CD14-positive monocyte (primary cell): ENCODE measurements at regions not wholly inside any gene's neighbourhood (a gene's known extent, or its start where the extent isn't known, plus 50 kb on each side); places are given as distances from the start of the nearest gene placed in this dataset.

Experiments
- DNase-seq, 3 donors: peaks; one replicate each; pipeline ENCODE4 v3.0.0-alpha.2; 2011 to 2022
- H2AFZ ChIP-seq: 2 replicates; pipeline ENCODE4 v1.6.0; 2012; ENCODE audit warnings: mild to moderate bottlenecking, low read depth, low read length, inconsistent platforms; ENCODE audit not compliant: insufficient read depth, poor library complexity, severe bottlenecking
- H3K27ac ChIP-seq, 2 donors: 1 replicate in 1 of 2; 2 replicates in 1 of 2; pipeline ENCODE4 v1.5.1; 2012 to 2013; ENCODE audit warnings: low read length in 2 of 2, control low read depth in 1 of 2, inconsistent platforms in 1 of 2, low read depth in 1 of 2, mild to moderate bottlenecking in 1 of 2
- H3K27me3 ChIP-seq, 2 donors: one replicate each; pipeline versions ENCODE4 v1.6.0 to v1.6.1; 2011 to 2013; ENCODE audit warnings: low read length in 2 of 2; ENCODE audit not compliant: control insufficient read depth in 2 of 2, insufficient read depth in 2 of 2
- H3K36me3 ChIP-seq, 2 donors: replicated peaks in 1 of 2; 1 replicate in 1 of 2; 2 replicates in 1 of 2; pipeline versions ENCODE4 v1.5.1 to v1.6.1; 2012 to 2013; ENCODE audit warnings: low read length in 2 of 2, control low read depth in 1 of 2, inconsistent platforms in 1 of 2, mild to moderate bottlenecking in 1 of 2; ENCODE audit not compliant: insufficient read depth in 2 of 2, control insufficient read depth in 1 of 2
- H3K4me1 ChIP-seq, 2 donors: 1 replicate in 1 of 2; 2 replicates in 1 of 2; pipeline versions ENCODE4 v1.5.1 to v1.6.1; 2012 to 2013; ENCODE audit warnings: low read length in 2 of 2, control low read depth in 1 of 2, inconsistent platforms in 1 of 2, mild to moderate bottlenecking in 1 of 2, moderate library complexity in 1 of 2; ENCODE audit not compliant: insufficient read depth in 2 of 2, control insufficient read depth in 1 of 2
- H3K4me2 ChIP-seq: replicated peaks from 2 replicates; pipeline ENCODE3; 2012; ENCODE audit warnings: low read length, moderate library complexity, mild to moderate bottlenecking; ENCODE audit not compliant: poor library complexity, severe bottlenecking; ENCODE audit errors: extremely low read depth
- H3K4me3 ChIP-seq, 3 experiments: fragments of 200-600 bp in 1 of 3; sonication (generic) in 1 of 3; replicated peaks in 1 of 3; 1 replicate in 2 of 3; 2 replicates in 1 of 3; pipeline ENCODE4 v1.5.1; 2011 to 2013; ENCODE audit warnings: low read length in 3 of 3, mild to moderate bottlenecking in 3 of 3, control low read depth in 2 of 3, low read depth in 2 of 3, inconsistent platforms in 1 of 3, moderate library complexity in 1 of 3
- H3K79me2 ChIP-seq: 2 replicates; pipeline ENCODE4 v1.6.0; 2012; ENCODE audit warnings: mild to moderate bottlenecking, control low read depth, inconsistent platforms, low read length, moderate library complexity; ENCODE audit not compliant: insufficient read depth
- H3K9ac ChIP-seq: 2 replicates; pipeline ENCODE4 v1.6.0; 2017; ENCODE audit warnings: low read length, mild to moderate bottlenecking; ENCODE audit not compliant: insufficient read depth, poor library complexity, severe bottlenecking
- H3K9me3 ChIP-seq, 2 donors: replicated peaks in 1 of 2; 1 replicate in 1 of 2; 2 replicates in 1 of 2; pipeline versions ENCODE4 v1.5.1 to v1.6.1; 2012 to 2013; ENCODE audit warnings: low read length in 2 of 2, control low read depth in 1 of 2; ENCODE audit not compliant: control insufficient read depth in 1 of 2, insufficient read depth in 1 of 2
- H4K20me1 ChIP-seq: 2 replicates; pipeline ENCODE4 v1.6.0; 2012; ENCODE audit warnings: mild to moderate bottlenecking, low read length, control low read depth, moderate library complexity; ENCODE audit not compliant: insufficient read depth
- H3K27ac Mint-ChIP-seq, 7 donors: one replicate each; pipeline ENCODE4 v1.8.0; 2020; ENCODE audit warnings: mild to moderate bottlenecking in 7 of 7, mixed read lengths in 7 of 7, moderate library complexity in 6 of 7, inconsistent platforms in 2 of 7
- H3K27me3 Mint-ChIP-seq, 3 donors: one replicate each; pipeline ENCODE4 v1.8.0; 2021 to 2022; ENCODE audit warnings: low read depth in 3 of 3, mild to moderate bottlenecking in 3 of 3, mixed read lengths in 3 of 3, moderate library complexity in 3 of 3, inconsistent platforms in 1 of 3
- H3K36me3 Mint-ChIP-seq, 2 donors: one replicate each; pipeline ENCODE4 v1.8.0; 2020; ENCODE audit warnings: mixed read lengths in 2 of 2, inconsistent platforms in 1 of 2, mild to moderate bottlenecking in 1 of 2
- H3K4me1 Mint-ChIP-seq: one replicate; pipeline ENCODE4 v1.8.0; 2020; ENCODE audit warnings: mild to moderate bottlenecking, mixed read lengths
- H3K4me3 Mint-ChIP-seq, 2 donors: one replicate each; pipeline ENCODE4 v1.8.0; 2020; ENCODE audit warnings: mild to moderate bottlenecking in 2 of 2, mixed read lengths in 2 of 2, moderate library complexity in 1 of 2
- H3K9me3 Mint-ChIP-seq, 7 donors: one replicate each; pipeline ENCODE4 v1.8.0; 2020 to 2022; ENCODE audit warnings: mixed read lengths in 7 of 7, mild to moderate bottlenecking in 6 of 7, moderate library complexity in 6 of 7, inconsistent platforms in 2 of 7
- CTCF ChIP-seq: fragments of 200-600 bp; IDR thresholded peaks from one replicate; pipeline ENCODE4 v1.8.0; 2022; ENCODE audit warnings: antibody characterized with exemption, mild to moderate bottlenecking
- WGBS: methylation state at CpG from one replicate; pipeline ENCODE4 v1.1.5; 2013; ENCODE audit warnings: missing lambda C conversion rate; ENCODE audit not compliant: insufficient coverage; 5-methylcytosine and 5-hydroxymethylcytosine counted together
- intact Hi-C, 2 donors: fragments of 100-400 bp; cut with micrococcal nuclease; formaldehyde crosslinking; loops; one replicate each; pipeline versions ENCODE4 v1.15.0 to v1.15.1; 2023

- H3K4me1 Mint-ChIP-seq = no peaks in the 10 kb centered on the region
- intact Hi-C loops = no loop called here
- no peaks in the 10 kb centered on the region for H4K20me1 ChIP-seq
These were observed 986.5 kb downstream of the PCDH17 start for GRCh38 chr13:58617880-58618665.

More at GRCh38 chr13:58617880-58618665, 986.5 kb downstream of the PCDH17 start:
- H3K27ac Mint-ChIP-seq = no peak overlapping the region
- WGBS = 80% methylated on average over 1 of the region's 3 CpGs
- Histone ChIP-seq H3K27ac (no peak overlapping the region), H3K9ac (no peak overlapping the region), H3K4me2 (no peak overlapping the region), H2AFZ (no peak overlapping the region), H3K36me3 (no peaks in the 10 kb centered on the region), H3K4me3 (no peak overlapping the region), H3K4me1 (no peaks in the 10 kb centered on the region), H3K9me3 (no peaks in the 10 kb centered on the region), H3K27me3 (no peaks in the 10 kb centered on the region), H3K79me2 (no peaks in the 10 kb centered on the region)
- no peak for DNase-seq
- peaks cover 0 to 6% (median 2%) of the 10 kb centered on the region in 7 donors for H3K9me3 Mint-ChIP-seq
- H3K36me3 Mint-ChIP-seq = no peaks in the 10 kb centered on the region
- TF ChIP-seq CTCF = no peak
- peaks cover 0 to 2% (median 0%) of the 10 kb centered on the region in 3 donors for H3K27me3 Mint-ChIP-seq
- no peak overlapping the region for H3K4me3 Mint-ChIP-seq
